ENCODE measurements at regions not wholly inside any gene's neighbourhood (a gene's known extent, or its start where the extent isn't known, plus 50 kb on each side); places are given as distances from the start of the nearest gene placed in this dataset.
"Not testable (repeated sequence)": the region's sequence is repeated elsewhere in the genome, so short reads cannot be mapped to it uniquely, and the experiment has no call there.

- DNase-seq (ENCODE audit: low spot score): no peak
Observed at GRCh38 chr10:3935141-3935540, 150.1 kb upstream of the KLF6 start.

GRCh38 chr10:3933733-3934132 is 148.7 kb upstream of the KLF6 start:
- DNase-seq (ENCODE audit: low spot score): no peak

GRCh38 chr10:3932597-3933375 is 147.8 kb upstream of the KLF6 start:
- no peak for DNase-seq (ENCODE audit: low spot score)

GRCh38 chr10:3931901-3932300 is 146.9 kb upstream of the KLF6 start:
- DNase-seq (ENCODE audit: low spot score): no peak

- no peak for DNase-seq (ENCODE audit: low spot score)
Observed at GRCh38 chr10:3931224-3931623, 146.2 kb upstream of the KLF6 start.

GRCh38 chr10:3928569-3928968 is 143.6 kb upstream of the KLF6 start:
- DNase-seq (ENCODE audit: low spot score): no peak

- no peak for DNase-seq (ENCODE audit: low spot score)
Observed at GRCh38 chr10:3928078-3928477, 143.1 kb upstream of the KLF6 start.

- DNase-seq (ENCODE audit: low spot score): no peak
Observed at GRCh38 chr10:3926675-3927525, 141.9 kb upstream of the KLF6 start.

- no peak for DNase-seq (ENCODE audit: low spot score)
Observed at GRCh38 chr10:3926258-3926657, 141.2 kb upstream of the KLF6 start.

GRCh38 chr10:3925184-3925583 is 140.2 kb upstream of the KLF6 start:
- DNase-seq (ENCODE audit: low spot score): no peak

GRCh38 chr10:3924344-3924743 is 139.3 kb upstream of the KLF6 start:
- peak; percentile 73 for DNase-seq (ENCODE audit: low spot score)

- no peak for DNase-seq (ENCODE audit: low spot score)
Observed at GRCh38 chr10:3923033-3923432, 138.0 kb upstream of the KLF6 start.

- DNase-seq (ENCODE audit: low spot score): no peak
Observed at GRCh38 chr10:3919709-3920308, 134.8 kb upstream of the KLF6 start.

- not testable (repeated sequence) for DNase-seq (ENCODE audit: low spot score)
Observed at GRCh38 chr10:3917392-3917791, 132.4 kb upstream of the KLF6 start.

- DNase-seq (ENCODE audit: low spot score): no peak
Observed at GRCh38 chr10:3914733-3915132, 129.7 kb upstream of the KLF6 start.

- no peak for DNase-seq (ENCODE audit: low spot score)
Observed at GRCh38 chr10:3911713-3912442, 126.9 kb upstream of the KLF6 start.

- DNase-seq (ENCODE audit: low spot score): no peak
Observed at GRCh38 chr10:3911241-3911640, 126.2 kb upstream of the KLF6 start.

GRCh38 chr10:3909339-3909738 is 124.3 kb upstream of the KLF6 start:
- no peak for DNase-seq (ENCODE audit: low spot score)

GRCh38 chr10:3908183-3908582 is 123.2 kb upstream of the KLF6 start:
- no peak for DNase-seq (ENCODE audit: low spot score)

GRCh38 chr10:3907514-3907913 is 122.5 kb upstream of the KLF6 start:
- peak; percentile 49 for DNase-seq (ENCODE audit: low spot score)

GRCh38 chr10:3906511-3907111 is 121.6 kb upstream of the KLF6 start:
- peak; percentile 59 for DNase-seq (ENCODE audit: low spot score)

Measured in H4 (cell line).